HG03439 (cell line): ENCODE measurements at regions not wholly inside any gene's neighbourhood (a gene's known extent, or its start where the extent isn't known, plus 50 kb on each side); places are given as distances from the start of the nearest gene placed in this dataset.

Experiments used
- ATAC-seq: cut with Tn5 transposase; IDR thresholded peaks from one replicate; pipeline ENCODE4 v1.9.1; 2021; ENCODE audit warnings: mild to moderate bottlenecking, moderate library complexity; ENCODE audit not compliant: unreplicated experiment

DNA sequence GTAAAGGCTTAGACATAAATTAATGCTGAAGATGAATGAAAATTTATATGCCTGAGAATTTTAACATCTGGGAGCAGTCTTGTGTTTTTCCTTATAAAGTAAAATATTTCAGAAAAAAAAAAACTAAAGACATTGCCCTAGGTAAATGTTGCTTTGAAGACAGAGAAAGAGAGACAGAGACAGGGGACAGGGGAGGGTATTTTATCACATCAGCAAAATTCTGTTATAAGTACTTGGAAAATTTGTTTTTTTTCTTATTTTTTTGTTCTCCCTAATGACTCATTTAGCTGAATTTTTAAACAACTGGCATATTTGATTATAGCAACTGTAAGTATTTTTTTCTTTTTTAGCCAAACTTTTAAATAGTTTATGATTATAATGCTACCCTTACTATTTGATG, 1540.6 kb upstream of the GBE1 start:
- ATAC-seq: no peak

DNA sequence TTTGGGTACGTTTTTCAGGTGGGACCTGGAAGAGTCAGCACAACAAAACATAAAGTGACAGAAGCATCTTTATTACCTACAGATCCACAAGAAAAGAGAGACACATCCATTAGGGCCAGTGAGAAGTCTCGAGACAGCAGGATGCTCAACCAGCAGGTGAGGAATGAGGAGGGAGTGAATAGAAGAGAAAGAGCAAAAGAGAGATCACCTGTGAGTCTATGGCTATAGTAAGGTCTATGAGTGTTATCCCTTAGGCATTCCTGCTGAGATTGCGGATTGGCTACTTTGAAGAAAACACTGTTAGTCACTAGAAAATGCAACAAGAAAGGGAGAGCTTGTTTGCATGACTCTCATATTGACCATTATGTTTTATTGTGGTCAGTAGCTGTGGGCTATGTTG, 1556.2 kb upstream of the GBE1 start:
- ATAC-seq: no peak

DNA sequence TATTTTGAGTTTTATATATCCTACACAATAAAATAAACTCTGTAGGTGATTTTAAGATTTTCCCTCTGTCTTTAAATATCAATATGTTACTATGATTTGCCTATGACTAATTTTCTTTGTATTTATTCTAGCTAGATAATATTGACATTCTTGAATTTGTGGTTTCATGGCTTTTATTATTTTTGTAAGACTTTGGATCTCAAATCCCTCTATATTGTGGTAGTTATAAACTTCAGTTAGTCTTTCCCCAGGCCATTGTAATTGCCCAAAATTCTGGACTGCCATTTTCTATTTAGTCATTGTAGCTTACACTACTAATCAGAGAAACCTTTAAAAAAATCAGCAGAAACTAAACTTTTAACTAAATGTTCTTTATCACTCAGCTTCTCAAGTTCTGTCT, 1559.3 kb upstream of the GBE1 start:
- ATAC-seq: no peak

- no peak for ATAC-seq
These were observed 1560.0 kb upstream of the GBE1 start for GRCh38 chr3:83321457-83321856.

GRCh38 chr3:83321891-83322290, 1560.4 kb upstream of the GBE1 start:
- no peak for ATAC-seq

- ATAC-seq: no peak
These were observed 1592.8 kb upstream of the GBE1 start for GRCh38 chr3:83354205-83354604.

- no peak for ATAC-seq
These were observed 1565.5 kb upstream of the CADM2 start for GRCh38 chr3:83393276-83393675.

DNA sequence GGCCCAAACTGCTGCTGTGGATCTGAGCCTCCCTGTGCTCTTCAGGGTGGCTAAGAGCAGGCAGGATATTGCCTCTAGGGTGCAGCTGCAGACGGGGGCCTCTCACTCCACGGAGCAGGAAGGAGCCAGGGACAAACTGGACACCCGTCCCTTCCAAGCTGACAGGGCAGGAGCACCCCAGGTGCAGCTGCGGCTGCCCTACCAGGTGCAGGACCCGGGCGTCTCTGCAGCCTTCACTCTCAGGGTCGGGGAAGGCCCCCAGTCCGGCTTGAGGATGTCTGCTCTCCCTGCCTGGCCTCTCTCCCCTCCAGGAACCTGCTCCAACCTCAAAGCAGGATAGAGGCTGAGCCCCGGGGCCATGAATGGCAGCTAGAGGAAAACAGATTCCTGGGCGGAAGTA, 1554.9 kb upstream of the CADM2 start:
- no peak for ATAC-seq

DNA sequence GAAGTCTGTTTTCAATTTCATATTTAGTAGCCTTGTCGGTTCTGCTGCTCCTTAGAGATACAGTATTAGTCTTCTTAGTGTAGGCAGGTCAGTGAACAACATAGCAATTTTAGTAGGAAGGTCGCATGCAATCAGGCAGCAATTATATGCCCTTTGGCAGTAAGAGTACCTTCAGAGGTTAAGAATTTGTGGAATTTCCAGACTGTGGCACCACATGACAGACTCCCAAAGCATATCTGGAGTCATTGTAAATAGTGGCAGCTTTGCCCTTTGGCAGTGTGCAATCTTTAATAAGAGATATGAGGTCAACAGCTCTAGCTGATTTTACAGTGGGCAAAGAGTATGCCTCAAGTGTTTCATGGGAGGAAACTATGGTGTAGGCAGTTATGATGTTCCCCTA, 1532.5 kb upstream of the CADM2 start:
- no peak for ATAC-seq

DNA sequence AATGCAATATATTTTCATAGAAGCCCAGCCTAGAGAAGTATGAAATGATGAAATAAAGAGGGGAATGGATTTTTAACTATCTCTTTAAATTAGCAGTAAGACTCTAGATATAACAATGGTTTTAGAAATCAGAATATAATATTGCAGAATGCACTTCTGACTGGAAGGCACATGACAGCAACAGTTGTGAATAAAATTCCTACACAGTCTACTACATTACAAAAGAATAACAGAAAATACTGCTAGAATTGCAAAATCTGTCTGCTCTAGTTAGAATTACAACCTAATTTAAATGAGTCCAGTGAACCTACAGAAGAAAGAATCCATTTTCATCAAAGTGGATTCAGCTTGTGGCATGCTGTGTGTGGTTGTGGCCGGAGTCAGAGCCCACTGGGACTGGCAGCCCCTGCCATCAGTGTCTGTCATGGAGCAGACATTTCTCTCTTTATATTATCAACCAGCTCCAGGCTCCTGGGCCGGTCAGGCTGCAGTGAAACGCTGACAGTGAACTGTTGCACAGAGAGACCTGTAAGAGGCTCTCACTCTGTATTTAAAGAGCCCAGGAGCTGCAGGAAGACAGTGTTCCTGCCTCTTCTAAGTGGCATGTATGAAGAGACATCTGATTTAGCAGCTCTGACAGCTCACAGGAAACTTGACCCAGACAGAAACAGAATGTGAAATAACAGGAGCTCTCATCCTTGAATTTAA, 1523.8 kb upstream of the CADM2 start:
- no peak for ATAC-seq

DNA sequence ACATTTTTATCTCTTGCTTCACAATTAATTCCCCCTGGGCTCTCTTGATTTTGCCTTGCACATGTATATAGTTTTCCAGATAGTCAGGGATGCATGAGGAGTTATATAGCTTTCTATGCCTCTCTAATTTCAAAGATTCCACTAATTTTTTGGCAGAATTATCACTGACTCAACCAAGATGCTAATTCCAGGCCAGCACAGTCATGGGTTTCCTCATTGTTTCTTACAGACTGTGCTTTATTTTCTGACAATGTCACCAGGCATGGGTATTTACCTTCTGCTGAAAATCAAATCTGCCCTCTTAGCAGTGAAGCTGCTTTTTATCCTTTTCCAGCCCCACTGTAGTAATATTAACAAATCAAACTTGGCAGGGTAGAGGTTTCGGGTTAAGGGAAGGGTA, 1520.6 kb upstream of the CADM2 start:
- no peak for ATAC-seq

DNA sequence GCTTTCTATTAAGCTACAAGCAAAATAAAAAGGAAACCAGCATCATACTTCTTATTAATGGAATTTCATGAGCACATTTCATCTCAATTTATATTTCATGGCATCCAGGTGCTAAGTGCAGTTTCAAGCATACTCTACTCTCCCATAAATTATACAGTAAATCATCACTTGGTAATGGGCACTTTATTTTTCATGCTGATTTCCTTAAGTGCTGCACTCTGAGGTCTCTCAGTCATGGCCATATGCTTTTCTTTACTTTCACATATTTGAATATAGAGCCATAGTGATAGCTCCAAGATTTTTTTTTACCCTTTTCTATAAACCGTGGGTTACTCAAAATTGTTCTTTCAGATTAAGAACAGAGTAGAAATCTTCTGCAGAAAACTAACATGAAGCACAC, 1505.7 kb upstream of the CADM2 start:
- ATAC-seq: no peak

- ATAC-seq: no peak
These were observed 1504.4 kb upstream of the CADM2 start for GRCh38 chr3:83454353-83454752.

- no peak for ATAC-seq
These were observed 1501.2 kb upstream of the CADM2 start for GRCh38 chr3:83457551-83457950.

- no peak for ATAC-seq
These were observed 1498.7 kb upstream of the CADM2 start for GRCh38 chr3:83460052-83460451.

GRCh38 chr3:83461411-83461810, 1497.4 kb upstream of the CADM2 start:
- no peak for ATAC-seq

GRCh38 chr3:83477563-83477962, 1481.2 kb upstream of the CADM2 start:
- no peak for ATAC-seq

GRCh38 chr3:83482402-83483070, 1476.3 kb upstream of the CADM2 start:
- no peak for ATAC-seq

DNA sequence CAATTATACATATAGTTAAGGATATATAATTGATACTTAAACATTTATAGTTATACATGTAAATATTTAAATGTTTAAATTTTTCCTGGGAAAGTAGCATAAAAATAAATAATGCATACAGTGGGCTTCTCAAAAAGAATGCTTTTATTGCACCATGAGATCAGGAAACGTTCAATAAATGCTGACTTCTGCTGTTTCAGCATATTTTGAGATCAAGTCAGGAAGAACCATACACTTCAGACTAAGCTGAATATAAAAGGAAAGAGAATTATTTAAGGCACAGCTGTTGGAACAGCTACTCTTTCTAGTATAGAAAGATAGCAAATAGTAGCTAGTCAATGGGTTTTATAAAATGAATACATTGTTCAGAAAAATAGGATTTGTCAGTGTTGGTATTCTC, 1462.3 kb upstream of the CADM2 start:
- ATAC-seq: no peak

- no peak for ATAC-seq
These were observed 1460.3 kb upstream of the CADM2 start for GRCh38 chr3:83498361-83499016.

DNA sequence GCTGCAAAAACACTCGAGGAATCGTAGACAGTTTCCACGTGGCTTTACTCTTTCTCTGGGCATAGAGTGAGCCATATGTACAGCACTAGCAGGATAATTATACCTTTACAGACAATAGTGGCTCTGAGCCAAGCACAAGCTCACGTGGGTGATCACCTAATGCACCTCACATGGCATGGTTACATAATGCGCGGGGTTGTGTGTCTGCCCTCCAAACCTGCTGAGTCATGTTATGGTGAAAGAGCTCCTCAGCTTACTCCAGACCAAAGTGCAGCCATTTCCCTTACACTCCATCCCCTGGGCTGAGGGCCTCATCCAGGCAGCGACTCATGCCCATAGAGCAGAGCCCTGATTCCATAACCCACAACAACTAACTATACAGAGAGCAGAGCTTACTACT, 1458.4 kb upstream of the CADM2 start:
- no peak for ATAC-seq

- no peak for ATAC-seq
These were observed 1457.9 kb upstream of the CADM2 start for GRCh38 chr3:83500931-83501330.
